ENCODE measurements at regions not wholly inside any gene's neighbourhood (a gene's known extent, or its start where the extent isn't known, plus 50 kb on each side); places are given as distances from the start of the nearest gene placed in this dataset.

GRCh38 chr1:234835239-234835638 is 225.3 kb upstream of the IRF2BP2 start:
- Histone ChIP-seq H3K27me3 (ENCODE audit: insufficient read depth, poor library complexity, severe bottlenecking) (no peaks in the 10 kb centered on the region), H3K27ac (ENCODE audit: poor library complexity, severe bottlenecking) (no peak overlapping the region), H3K36me3 (ENCODE audit: low read depth) (no peaks in the 10 kb centered on the region), H3K4me1 (ENCODE audit: insufficient read depth, poor library complexity, severe bottlenecking) (no peaks in the 10 kb centered on the region), H3K4me3 (ENCODE audit: severe bottlenecking) (no peak overlapping the region), H3K9me3 (ENCODE audit: severe bottlenecking) (no peaks in the 10 kb centered on the region)
- DNase-seq (ENCODE audit: low spot score): no peak
- ATAC-seq (ENCODE audit: low read depth): no peak
- TF ChIP-seq CTCF (IDR thresholded peaks at IDR 0.05; ENCODE audit: poor library complexity, severe bottlenecking): no peak

- TF ChIP-seq CTCF (IDR thresholded peaks at IDR 0.05; ENCODE audit: poor library complexity, severe bottlenecking): no peak
- H3K4me3 ChIP-seq (ENCODE audit: severe bottlenecking): no peak overlapping the region
- no peak overlapping the region for H3K27ac ChIP-seq (ENCODE audit: poor library complexity, severe bottlenecking)
- H3K27me3 ChIP-seq (ENCODE audit: insufficient read depth, poor library complexity, severe bottlenecking): no peaks in the 10 kb centered on the region
- H3K36me3 ChIP-seq (ENCODE audit: low read depth): no peaks in the 10 kb centered on the region
- H3K4me1 ChIP-seq (ENCODE audit: insufficient read depth, poor library complexity, severe bottlenecking): no peaks in the 10 kb centered on the region
- ATAC-seq (ENCODE audit: low read depth) (no peak), DNase-seq (ENCODE audit: low spot score) (no peak)
- no peaks in the 10 kb centered on the region for H3K9me3 ChIP-seq (ENCODE audit: severe bottlenecking)
These were observed 223.7 kb upstream of the IRF2BP2 start for GRCh38 chr1:234833646-234834045.

- Histone ChIP-seq H3K36me3 (ENCODE audit: low read depth) (no peaks in the 10 kb centered on the region), H3K27me3 (ENCODE audit: insufficient read depth, poor library complexity, severe bottlenecking) (no peaks in the 10 kb centered on the region), H3K9me3 (ENCODE audit: severe bottlenecking) (no peaks in the 10 kb centered on the region), H3K4me1 (ENCODE audit: insufficient read depth, poor library complexity, severe bottlenecking) (no peaks in the 10 kb centered on the region), H3K27ac (ENCODE audit: poor library complexity, severe bottlenecking) (no peak overlapping the region), H3K4me3 (ENCODE audit: severe bottlenecking) (no peak overlapping the region)
- TF ChIP-seq CTCF (IDR thresholded peaks at IDR 0.05; ENCODE audit: poor library complexity, severe bottlenecking): no peak
- ATAC-seq (ENCODE audit: low read depth): no peak
- DNase-seq (ENCODE audit: low spot score): no peak
These were observed 223.1 kb upstream of the IRF2BP2 start for GRCh38 chr1:234833118-234833517.

GRCh38 chr1:234827656-234828055 is 217.7 kb upstream of the IRF2BP2 start:
- H3K36me3 ChIP-seq (ENCODE audit: low read depth): no peaks in the 10 kb centered on the region

GRCh38 chr1:234827181-234827580 is 217.2 kb upstream of the IRF2BP2 start:
- TF ChIP-seq CTCF (IDR thresholded peaks at IDR 0.05; ENCODE audit: poor library complexity, severe bottlenecking): no peak

More at GRCh38 chr1:234827656-234828055, 217.7 kb upstream of the IRF2BP2 start:
- TF ChIP-seq CTCF (IDR thresholded peaks at IDR 0.05; ENCODE audit: poor library complexity, severe bottlenecking): no peak
- Histone ChIP-seq H3K9me3 (ENCODE audit: severe bottlenecking) (no peaks in the 10 kb centered on the region), H3K27me3 (ENCODE audit: insufficient read depth, poor library complexity, severe bottlenecking) (no peaks in the 10 kb centered on the region), H3K4me3 (ENCODE audit: severe bottlenecking) (no peak overlapping the region), H3K4me1 (ENCODE audit: insufficient read depth, poor library complexity, severe bottlenecking) (no peaks in the 10 kb centered on the region), H3K27ac (ENCODE audit: poor library complexity, severe bottlenecking) (no peak overlapping the region)
- ATAC-seq (ENCODE audit: low read depth) (no peak), DNase-seq (ENCODE audit: low spot score) (no peak)

More at GRCh38 chr1:234827181-234827580, 217.2 kb upstream of the IRF2BP2 start:
- Histone ChIP-seq H3K36me3 (ENCODE audit: low read depth) (no peaks in the 10 kb centered on the region), H3K4me1 (ENCODE audit: insufficient read depth, poor library complexity, severe bottlenecking) (no peaks in the 10 kb centered on the region), H3K4me3 (ENCODE audit: severe bottlenecking) (no peak overlapping the region), H3K27me3 (ENCODE audit: insufficient read depth, poor library complexity, severe bottlenecking) (no peaks in the 10 kb centered on the region), H3K27ac (ENCODE audit: poor library complexity, severe bottlenecking) (no peak overlapping the region), H3K9me3 (ENCODE audit: severe bottlenecking) (no peaks in the 10 kb centered on the region)
- DNase-seq (ENCODE audit: low spot score): no peak
- ATAC-seq (ENCODE audit: low read depth): no peak
